WTC11 (cell line): ENCODE measurements at regions not wholly inside any gene's neighbourhood (a gene's known extent, or its start where the extent isn't known, plus 50 kb on each side); places are given as distances from the start of the nearest gene placed in this dataset.

Source experiments
- CREM ChIP-seq: sonication (generic); formaldehyde crosslinking; IDR thresholded peaks from 2 replicates; pipeline ENCODE4 v1.8.1; 2022; ENCODE audit warnings: mild to moderate bottlenecking, missing genetic modification reagents, moderate library complexity
- ELF4 ChIP-seq: sonication (generic); formaldehyde crosslinking; IDR thresholded peaks from 2 replicates; pipeline ENCODE4 v1.8.1; 2022; ENCODE audit warnings: low read depth, mild to moderate bottlenecking, moderate library complexity, missing genetic modification reagents
- ESRRA ChIP-seq: sonication (generic); formaldehyde crosslinking; IDR thresholded peaks from 2 replicates; pipeline ENCODE4 v1.8.1; 2022; ENCODE audit warnings: mild to moderate bottlenecking, missing genetic modification reagents, borderline replicate concordance
- JUN ChIP-seq: sonication (generic); formaldehyde crosslinking; IDR thresholded peaks from 2 replicates; pipeline ENCODE4 v1.8.0; 2023; ENCODE audit warnings: mild to moderate bottlenecking, missing genetic modification reagents
- NFE2L1 ChIP-seq: sonication (generic); formaldehyde crosslinking; IDR thresholded peaks from 2 replicates; pipeline ENCODE4 v1.8.1; 2023; ENCODE audit warnings: missing genetic modification reagents
- NR2C2 ChIP-seq: sonication (generic); formaldehyde crosslinking; IDR thresholded peaks from 2 replicates; pipeline ENCODE4 v1.8.0; 2022; ENCODE audit warnings: mild to moderate bottlenecking, missing genetic modification reagents
- PREB ChIP-seq: sonication (generic); formaldehyde crosslinking; IDR thresholded peaks from 2 replicates; pipeline ENCODE4 v1.8.1; 2022; ENCODE audit warnings: mild to moderate bottlenecking, missing genetic modification reagents, moderate library complexity, borderline replicate concordance
- SP1 ChIP-seq: sonication (generic); formaldehyde crosslinking; conservative IDR thresholded peaks from 2 replicates; pipeline ENCODE4 v1.8.1; 2022; ENCODE audit warnings: missing genetic modification reagents
- TEAD1 ChIP-seq: sonication (generic); formaldehyde crosslinking; IDR thresholded peaks from 2 replicates; pipeline ENCODE4 v1.8.0; 2022; ENCODE audit warnings: mild to moderate bottlenecking, missing genetic modification reagents
- ZNF317 ChIP-seq: sonication (generic); formaldehyde crosslinking; IDR thresholded peaks from 2 replicates; pipeline ENCODE4 v1.8.1; 2023; ENCODE audit warnings: low read depth, mild to moderate bottlenecking, moderate library complexity, missing genetic modification reagents, borderline replicate concordance
- TF ChIP-seq, protein P1 (sequence below): fragments of 200-600 bp; IDR thresholded peaks from 2 replicates; pipeline ENCODE4 v1.8.0; 2022; ENCODE audit warnings: antibody characterized with exemption

DNA sequence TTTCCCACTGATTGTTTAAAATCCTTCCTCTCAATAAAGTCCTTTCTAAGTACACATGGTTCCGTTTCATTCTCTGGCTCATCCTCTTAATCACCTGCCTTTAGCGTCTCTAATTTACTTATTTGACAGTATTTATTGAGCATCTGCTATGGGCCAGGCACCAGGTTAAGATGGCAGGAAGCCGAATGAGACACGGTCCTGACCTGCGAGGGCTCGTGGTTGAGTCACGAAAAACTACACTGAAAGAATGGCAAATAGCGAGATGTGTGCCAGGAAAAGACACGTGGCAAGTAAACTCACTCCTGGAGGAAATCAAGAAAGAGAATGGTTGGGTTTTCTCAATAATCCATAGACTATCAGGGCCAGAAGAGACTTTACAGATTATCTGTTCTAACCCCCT is 60.9 kb downstream of the HES1 start:
- TF ChIP-seq NR2C2 (CRISPR knock-in tag) (no peak), ESRRA (CRISPR knock-in tag) (no peak), JUN (CRISPR knock-in tag) (no peak), NFE2L1 (CRISPR knock-in tag) (no peak), CREM (CRISPR knock-in tag) (no peak), SP1 (CRISPR knock-in tag) (no peak), ELF4 (CRISPR knock-in tag) (no peak), ZNF317 (no peak), TEAD1 (no peak), PREB (CRISPR knock-in tag) (no peak)
- TF ChIP-seq, protein P1, sequence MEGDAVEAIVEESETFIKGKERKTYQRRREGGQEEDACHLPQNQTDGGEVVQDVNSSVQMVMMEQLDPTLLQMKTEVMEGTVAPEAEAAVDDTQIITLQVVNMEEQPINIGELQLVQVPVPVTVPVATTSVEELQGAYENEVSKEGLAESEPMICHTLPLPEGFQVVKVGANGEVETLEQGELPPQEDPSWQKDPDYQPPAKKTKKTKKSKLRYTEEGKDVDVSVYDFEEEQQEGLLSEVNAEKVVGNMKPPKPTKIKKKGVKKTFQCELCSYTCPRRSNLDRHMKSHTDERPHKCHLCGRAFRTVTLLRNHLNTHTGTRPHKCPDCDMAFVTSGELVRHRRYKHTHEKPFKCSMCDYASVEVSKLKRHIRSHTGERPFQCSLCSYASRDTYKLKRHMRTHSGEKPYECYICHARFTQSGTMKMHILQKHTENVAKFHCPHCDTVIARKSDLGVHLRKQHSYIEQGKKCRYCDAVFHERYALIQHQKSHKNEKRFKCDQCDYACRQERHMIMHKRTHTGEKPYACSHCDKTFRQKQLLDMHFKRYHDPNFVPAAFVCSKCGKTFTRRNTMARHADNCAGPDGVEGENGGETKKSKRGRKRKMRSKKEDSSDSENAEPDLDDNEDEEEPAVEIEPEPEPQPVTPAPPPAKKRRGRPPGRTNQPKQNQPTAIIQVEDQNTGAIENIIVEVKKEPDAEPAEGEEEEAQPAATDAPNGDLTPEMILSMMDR = no peak
